RWPE2 (cell line): ENCODE measurements at regions not wholly inside any gene's neighbourhood (a gene's known extent, or its start where the extent isn't known, plus 50 kb on each side); places are given as distances from the start of the nearest gene placed in this dataset.

ENCODE experiments used
- ATAC-seq: fragments of 200-7000 bp; cut with Tn5 transposase; 3 replicates; pipeline ENCODE4 v1.9.1; 2021; ENCODE audit warnings: low read depth
- DNase-seq: peaks from one replicate; pipeline ENCODE4 v3.0.0-alpha.2; 2020; ENCODE audit warnings: low spot score
- H3K27ac ChIP-seq: fragments of 450-650 bp; 2 replicates; pipeline ENCODE4 v1.5.1; 2017; ENCODE audit warnings: mild to moderate bottlenecking; ENCODE audit not compliant: poor library complexity, severe bottlenecking
- H3K27me3 ChIP-seq: fragments of 250-450 bp; sonication (Bioruptor Pico); 2 replicates; pipeline ENCODE4 v1.5.1; 2021; ENCODE audit warnings: mild to moderate bottlenecking, moderate library complexity; ENCODE audit not compliant: insufficient read depth, poor library complexity, severe bottlenecking
- H3K36me3 ChIP-seq: fragments of 250-450 bp; sonication (Bioruptor Pico); 2 replicates; pipeline ENCODE4 v1.5.1; 2020; ENCODE audit warnings: low read depth, mild to moderate bottlenecking, moderate library complexity
- H3K4me1 ChIP-seq: fragments of 250-450 bp; sonication (Bioruptor Pico); 2 replicates; pipeline ENCODE4 v1.5.1; 2021; ENCODE audit warnings: mild to moderate bottlenecking, moderate library complexity; ENCODE audit not compliant: insufficient read depth, poor library complexity, severe bottlenecking
- H3K4me3 ChIP-seq: fragments of 250-450 bp; sonication (Bioruptor Pico); 2 replicates; pipeline ENCODE4 v1.5.1; 2021; ENCODE audit warnings: mild to moderate bottlenecking, moderate library complexity; ENCODE audit not compliant: severe bottlenecking
- H3K9me3 ChIP-seq: fragments of 250-450 bp; sonication (Bioruptor Pico); 2 replicates; pipeline ENCODE4 v1.5.1; 2021; ENCODE audit warnings: mild to moderate bottlenecking, moderate library complexity; ENCODE audit not compliant: severe bottlenecking
- TF ChIP-seq, protein P1 (sequence below): fragments of 450-650 bp; IDR thresholded peaks from one replicate; pipeline ENCODE4 v1.5.1; 2017; ENCODE audit warnings: mild to moderate bottlenecking, moderate library complexity; ENCODE audit not compliant: poor library complexity, severe bottlenecking

GRCh38 chr20:43387737-43388136 is 70.0 kb upstream of the SRSF6 start:
- no peak for ATAC-seq
- H3K4me3 ChIP-seq, result no peak overlapping the region
- TF ChIP-seq, protein P1, sequence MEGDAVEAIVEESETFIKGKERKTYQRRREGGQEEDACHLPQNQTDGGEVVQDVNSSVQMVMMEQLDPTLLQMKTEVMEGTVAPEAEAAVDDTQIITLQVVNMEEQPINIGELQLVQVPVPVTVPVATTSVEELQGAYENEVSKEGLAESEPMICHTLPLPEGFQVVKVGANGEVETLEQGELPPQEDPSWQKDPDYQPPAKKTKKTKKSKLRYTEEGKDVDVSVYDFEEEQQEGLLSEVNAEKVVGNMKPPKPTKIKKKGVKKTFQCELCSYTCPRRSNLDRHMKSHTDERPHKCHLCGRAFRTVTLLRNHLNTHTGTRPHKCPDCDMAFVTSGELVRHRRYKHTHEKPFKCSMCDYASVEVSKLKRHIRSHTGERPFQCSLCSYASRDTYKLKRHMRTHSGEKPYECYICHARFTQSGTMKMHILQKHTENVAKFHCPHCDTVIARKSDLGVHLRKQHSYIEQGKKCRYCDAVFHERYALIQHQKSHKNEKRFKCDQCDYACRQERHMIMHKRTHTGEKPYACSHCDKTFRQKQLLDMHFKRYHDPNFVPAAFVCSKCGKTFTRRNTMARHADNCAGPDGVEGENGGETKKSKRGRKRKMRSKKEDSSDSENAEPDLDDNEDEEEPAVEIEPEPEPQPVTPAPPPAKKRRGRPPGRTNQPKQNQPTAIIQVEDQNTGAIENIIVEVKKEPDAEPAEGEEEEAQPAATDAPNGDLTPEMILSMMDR, result no peak
- no peaks in the 10 kb centered on the region for H3K36me3 ChIP-seq
- H3K4me1 ChIP-seq, result no peaks in the 10 kb centered on the region
- no peak overlapping the region for H3K27ac ChIP-seq
- H3K9me3 ChIP-seq, result no peaks in the 10 kb centered on the region
- H3K27me3 ChIP-seq, result peaks cover 10% of the 10 kb centered on the region
- peak; percentile 33 for DNase-seq

DNA sequence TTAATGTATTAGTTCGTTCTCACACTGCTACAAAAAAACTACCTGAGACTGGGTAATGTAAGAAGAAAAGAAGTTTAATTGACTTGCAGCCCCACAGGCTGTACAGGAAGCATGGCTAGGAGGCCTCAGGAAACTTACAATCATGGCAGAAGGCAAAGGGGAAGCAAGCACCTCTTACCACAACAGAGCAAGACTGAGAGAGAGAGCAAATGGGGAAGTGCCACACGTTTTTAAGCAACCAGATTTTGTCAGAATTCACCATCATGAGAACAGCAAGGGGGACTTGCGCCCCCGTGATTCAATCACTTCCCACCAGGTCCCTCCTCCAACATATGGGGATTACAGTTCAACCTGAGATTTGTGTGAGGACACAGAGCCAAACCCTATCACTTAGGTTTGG is 70.8 kb upstream of the SRSF6 start:
- no peaks in the 10 kb centered on the region for H3K9me3 ChIP-seq
- DNase-seq (no peak), ATAC-seq (no peak)
- H3K4me1 ChIP-seq, result no peaks in the 10 kb centered on the region
- H3K27ac ChIP-seq, result no peak overlapping the region
- no peak overlapping the region for H3K4me3 ChIP-seq
- H3K36me3 ChIP-seq, result no peaks in the 10 kb centered on the region
- TF ChIP-seq, protein P1, result no peak
- H3K27me3 ChIP-seq, result peaks cover 10% of the 10 kb centered on the region

DNA sequence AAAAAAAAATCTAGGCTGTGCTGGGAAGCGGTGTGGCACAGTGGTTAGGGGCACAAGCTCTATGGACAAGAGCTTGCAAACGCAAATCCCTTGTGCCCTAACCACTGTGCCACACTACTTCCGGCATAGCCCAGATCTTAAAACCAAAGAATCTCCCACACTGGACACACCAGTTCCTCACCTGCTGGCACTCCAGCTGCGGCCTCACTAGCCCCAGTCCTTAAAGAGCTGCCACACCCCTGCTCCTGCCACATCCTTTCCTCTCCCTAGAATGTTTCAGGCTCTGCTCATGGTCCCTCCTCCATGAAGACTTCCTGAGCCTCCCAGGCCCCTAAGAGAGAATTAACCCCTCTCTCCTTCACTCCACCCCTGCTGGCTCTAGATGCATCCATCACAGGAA is 71.8 kb upstream of the SRSF6 start:
- Histone ChIP-seq H3K27ac (no peak overlapping the region), H3K27me3 (peaks cover 2% of the 10 kb centered on the region), H3K4me3 (no peak overlapping the region), H3K36me3 (no peaks in the 10 kb centered on the region), H3K9me3 (no peaks in the 10 kb centered on the region), H3K4me1 (no peaks in the 10 kb centered on the region)
- DNase-seq (peak; percentile 58), ATAC-seq (no peak)
- TF ChIP-seq, protein P1, result no peak

- ATAC-seq, result no peak
- H3K27me3 ChIP-seq, result no peaks in the 10 kb centered on the region
- no peak overlapping the region for H3K27ac ChIP-seq
- no peaks in the 10 kb centered on the region for H3K4me1 ChIP-seq
- no peak overlapping the region for H3K4me3 ChIP-seq
- TF ChIP-seq, protein P1, result no peak
- no peaks in the 10 kb centered on the region for H3K36me3 ChIP-seq
- DNase-seq, result peak; percentile 65
- H3K9me3 ChIP-seq, result no peaks in the 10 kb centered on the region
Observed at GRCh38 chr20:43384101-43384940, 73.4 kb upstream of the SRSF6 start.
